Upper lobe of left lung (tissue), 6 donors: ENCODE measurements at regions not wholly inside any gene's neighbourhood (a gene's known extent, or its start where the extent isn't known, plus 50 kb on each side); places are given as distances from the start of the nearest gene placed in this dataset.

Experiments
- ATAC-seq, 2 donors: fragments of 200-7000 bp; cut with Tn5 transposase; one replicate each; pipeline ENCODE4 v1.9.1; 2022; ENCODE audit warnings: mild to moderate bottlenecking in 2 of 2, moderate library complexity in 2 of 2; ENCODE audit not compliant: low FRiP score in 2 of 2
- DNase-seq, 2 donors: peaks; one replicate each; pipeline ENCODE4 v3.0.0-alpha.2; 2019 to 2020
- H3K27ac ChIP-seq, 4 donors: fragments of 200-600 bp; sonication (generic); one replicate each; pipeline ENCODE4 v1.5.1; 2016 to 2019
- H3K27me3 ChIP-seq, 4 donors: fragments of 200-600 bp; sonication (generic); one replicate each; pipeline ENCODE4 v1.5.1; 2017 to 2019
- H3K36me3 ChIP-seq, 4 donors: fragments of 200-600 bp; sonication (generic); one replicate each; pipeline ENCODE4 v1.5.1; 2016 to 2019
- H3K4me1 ChIP-seq, 4 donors: fragments of 200-600 bp; sonication (generic); one replicate each; pipeline ENCODE4 v1.5.1; 2018 to 2019
- H3K4me3 ChIP-seq, 4 donors: fragments of 200-600 bp; sonication (generic); one replicate each; pipeline ENCODE4 v1.5.1; 2017 to 2019; ENCODE audit warnings: mild to moderate bottlenecking in 2 of 4, moderate library complexity in 1 of 4
- H3K9me3 ChIP-seq, 4 donors: fragments of 200-600 bp; sonication (generic); one replicate each; pipeline ENCODE4 v1.5.1; 2018 to 2019
- CTCF ChIP-seq, 6 experiments: fragments of 450-650 bp in 4 of 6; fragments of 200-600 bp in 2 of 6; sonication (generic) in 2 of 6; IDR thresholded peaks; one replicate each; pipeline ENCODE4 v1.5.1; 2016 to 2019; ENCODE audit warnings: antibody characterized with exemption in 6 of 6
- EP300 ChIP-seq, 4 donors: sonication (generic); formaldehyde crosslinking; IDR thresholded peaks; one replicate each; pipeline ENCODE4 v1.5.1; 2017; ENCODE audit warnings: antibody characterized with exemption in 4 of 4, control low read depth in 2 of 4
- POLR2A ChIP-seq, 4 donors: fragments of 450-650 bp; IDR thresholded peaks; one replicate each; pipeline ENCODE4 v1.5.1; 2016 to 2017; ENCODE audit warnings: antibody characterized with exemption in 4 of 4, mild to moderate bottlenecking in 2 of 4
- POLR2AphosphoS5 ChIP-seq, 2 donors: sonication (generic); formaldehyde crosslinking; IDR thresholded peaks; one replicate each; pipeline ENCODE4 v1.5.1; 2017; ENCODE audit warnings: antibody characterized with exemption in 2 of 2
- WGBS, 2 donors: methylation state at CpG; one replicate each; pipeline ENCODE4 v1.1.5; 2017 to 2018; 5-methylcytosine and 5-hydroxymethylcytosine counted together
- donor health status: DM: no; HTN: no; CAD: no; lungs with moderate emphysema.
- donor health status: DM: no; HTN: yes; CAD: no; lungs with severe emphysema.

- no peak for DNase-seq
- H3K4me3 ChIP-seq: no peak overlapping the region
- H3K36me3 ChIP-seq: no peaks in the 10 kb centered on the region
- WGBS, 2 donors: 75 to 86% methylated on average over 2 of the region's 2 CpGs
- no peak for TF ChIP-seq POLR2AphosphoS5 (IDR thresholded peaks at IDR 0.05)
- peaks cover 0 to 4% (median 0%) of the 10 kb centered on the region in 4 donors for H3K9me3 ChIP-seq
- ATAC-seq: no peak
- H3K27ac ChIP-seq: no peak overlapping the region
- H3K4me1 ChIP-seq: no peaks in the 10 kb centered on the region
- no peaks in the 10 kb centered on the region for H3K27me3 ChIP-seq
Observed at GRCh38 chr6:67680297-67680932, 954.7 kb upstream of the ADGRB3 start.

GRCh38 chr6:67679566-67680296, 955.4 kb upstream of the ADGRB3 start:
- WGBS, 2 donors: 74 to 77% methylated on average over 3 of the region's 3 CpGs
- Histone ChIP-seq H3K9me3 (peaks cover 0 to 11% (median 2%) of the 10 kb centered on the region in 4 donors), H3K36me3 (no peaks in the 10 kb centered on the region)

GRCh38 chr6:67676892-67677291, 958.2 kb upstream of the ADGRB3 start:
- 86 to 94% methylated on average over 1 of the region's 1 CpG for WGBS, 2 donors
- Histone ChIP-seq H3K4me3 (no peak overlapping the region), H3K36me3 (no peaks in the 10 kb centered on the region), H3K27me3 (no peaks in the 10 kb centered on the region), H3K27ac (no peak overlapping the region), H3K4me1 (no peaks in the 10 kb centered on the region), H3K9me3 (peaks cover 0 to 24% (median 10%) of the 10 kb centered on the region in 4 donors)
- TF ChIP-seq POLR2A (IDR thresholded peaks at IDR 0.05) (no peak), POLR2AphosphoS5 (IDR thresholded peaks at IDR 0.05) (no peak), CTCF (IDR thresholded peaks at IDR 0.05) (no peak), EP300 (IDR thresholded peaks at IDR 0.05) (no peak)
- ATAC-seq: no peak
- no peak for DNase-seq

More at GRCh38 chr6:67679566-67680296, 955.4 kb upstream of the ADGRB3 start:
- H3K4me1 ChIP-seq: no peaks in the 10 kb centered on the region
- H3K27ac ChIP-seq: no peak overlapping the region
- no peak for ATAC-seq
- H3K27me3 ChIP-seq: no peaks in the 10 kb centered on the region
- no peak overlapping the region for H3K4me3 ChIP-seq
- no peak for DNase-seq
- TF ChIP-seq EP300 (IDR thresholded peaks at IDR 0.05) (no peak), CTCF (IDR thresholded peaks at IDR 0.05) (no peak), POLR2AphosphoS5 (IDR thresholded peaks at IDR 0.05) (no peak), POLR2A (IDR thresholded peaks at IDR 0.05) (no peak)

- Histone ChIP-seq H3K4me1 (no peaks in the 10 kb centered on the region), H3K27ac (no peak overlapping the region), H3K4me3 (no peak overlapping the region), H3K9me3 (peaks cover 0 to 17% (median 8%) of the 10 kb centered on the region in 4 donors), H3K27me3 (no peaks in the 10 kb centered on the region), H3K36me3 (no peaks in the 10 kb centered on the region)
- no peak for ATAC-seq
- TF ChIP-seq CTCF (IDR thresholded peaks at IDR 0.05) (no peak), POLR2A (IDR thresholded peaks at IDR 0.05) (no peak), EP300 (IDR thresholded peaks at IDR 0.05) (no peak)
- no peak for DNase-seq
- WGBS, 2 donors: 82 to 87% methylated on average over 2 of the region's 2 CpGs
Observed at GRCh38 chr6:67667637-67668422, 967.3 kb upstream of the ADGRB3 start.
